GM12874 (cell line): ENCODE measurements at regions not wholly inside any gene's neighbourhood (a gene's known extent, or its start where the extent isn't known, plus 50 kb on each side); places are given as distances from the start of the nearest gene placed in this dataset.

Experiments used
- TF ChIP-seq, protein P1 (sequence below): IDR thresholded peaks from 2 replicates; pipeline ENCODE4 v1.5.1; 2011; ENCODE audit warnings: low read depth, mild to moderate bottlenecking, control low read depth, low read length, moderate library complexity; ENCODE audit not compliant: insufficient read depth

DNA sequence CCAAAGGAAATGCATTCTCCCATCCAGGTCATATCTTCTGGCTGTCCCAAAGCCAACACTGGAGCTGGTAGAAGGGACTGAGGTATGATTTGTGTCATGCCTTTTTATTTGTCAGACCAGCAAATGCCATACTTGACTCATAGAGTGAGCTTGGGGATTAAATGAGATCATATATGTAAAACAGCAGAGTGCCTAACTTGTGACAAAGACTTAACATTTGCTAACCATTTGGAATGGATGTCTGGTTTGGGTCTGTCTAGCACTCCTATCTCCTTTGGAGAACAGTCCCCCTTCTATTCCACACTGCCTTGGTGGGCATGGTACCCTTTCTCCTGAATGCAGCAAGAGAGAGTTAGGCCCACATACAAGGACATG, 128.5 kb upstream of the LGALSL start:
- TF ChIP-seq, protein P1, sequence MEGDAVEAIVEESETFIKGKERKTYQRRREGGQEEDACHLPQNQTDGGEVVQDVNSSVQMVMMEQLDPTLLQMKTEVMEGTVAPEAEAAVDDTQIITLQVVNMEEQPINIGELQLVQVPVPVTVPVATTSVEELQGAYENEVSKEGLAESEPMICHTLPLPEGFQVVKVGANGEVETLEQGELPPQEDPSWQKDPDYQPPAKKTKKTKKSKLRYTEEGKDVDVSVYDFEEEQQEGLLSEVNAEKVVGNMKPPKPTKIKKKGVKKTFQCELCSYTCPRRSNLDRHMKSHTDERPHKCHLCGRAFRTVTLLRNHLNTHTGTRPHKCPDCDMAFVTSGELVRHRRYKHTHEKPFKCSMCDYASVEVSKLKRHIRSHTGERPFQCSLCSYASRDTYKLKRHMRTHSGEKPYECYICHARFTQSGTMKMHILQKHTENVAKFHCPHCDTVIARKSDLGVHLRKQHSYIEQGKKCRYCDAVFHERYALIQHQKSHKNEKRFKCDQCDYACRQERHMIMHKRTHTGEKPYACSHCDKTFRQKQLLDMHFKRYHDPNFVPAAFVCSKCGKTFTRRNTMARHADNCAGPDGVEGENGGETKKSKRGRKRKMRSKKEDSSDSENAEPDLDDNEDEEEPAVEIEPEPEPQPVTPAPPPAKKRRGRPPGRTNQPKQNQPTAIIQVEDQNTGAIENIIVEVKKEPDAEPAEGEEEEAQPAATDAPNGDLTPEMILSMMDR = no peak

DNA sequence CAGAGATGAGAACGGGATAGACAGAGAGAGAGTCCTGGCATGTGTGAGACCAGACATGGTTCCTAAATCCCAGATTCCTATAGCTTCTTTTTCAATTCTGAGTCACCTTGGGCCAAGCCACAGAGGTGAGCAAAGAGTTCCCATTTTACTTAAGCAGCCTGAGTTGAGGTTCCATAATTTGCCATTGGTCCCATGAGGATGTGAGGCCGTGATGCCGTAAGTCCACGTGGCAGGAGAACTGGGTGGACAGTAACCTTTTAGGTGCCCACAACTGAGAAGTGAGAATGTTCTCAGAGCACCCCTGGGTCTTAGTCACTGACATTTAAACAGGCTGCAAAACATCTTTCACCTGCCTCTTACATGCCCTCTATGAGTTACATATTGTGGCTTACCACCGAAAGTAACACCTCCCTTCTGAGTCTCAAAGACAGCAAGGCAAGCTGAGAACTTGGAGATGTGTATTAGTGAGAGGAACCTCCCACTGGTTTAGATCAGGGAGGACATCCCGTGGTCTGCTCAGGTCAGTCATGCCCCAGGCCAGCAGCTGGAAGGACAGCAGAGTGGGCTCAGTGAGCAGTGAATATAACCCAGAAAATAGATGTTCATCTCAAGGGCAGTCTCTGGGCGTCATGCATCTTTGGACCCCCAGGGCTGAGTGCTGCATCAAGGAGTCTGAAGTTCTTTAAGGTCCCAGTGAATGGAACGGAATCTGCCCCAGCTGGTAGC, 127.9 kb upstream of the LGALSL start:
- TF ChIP-seq, protein P1 = no peak

DNA sequence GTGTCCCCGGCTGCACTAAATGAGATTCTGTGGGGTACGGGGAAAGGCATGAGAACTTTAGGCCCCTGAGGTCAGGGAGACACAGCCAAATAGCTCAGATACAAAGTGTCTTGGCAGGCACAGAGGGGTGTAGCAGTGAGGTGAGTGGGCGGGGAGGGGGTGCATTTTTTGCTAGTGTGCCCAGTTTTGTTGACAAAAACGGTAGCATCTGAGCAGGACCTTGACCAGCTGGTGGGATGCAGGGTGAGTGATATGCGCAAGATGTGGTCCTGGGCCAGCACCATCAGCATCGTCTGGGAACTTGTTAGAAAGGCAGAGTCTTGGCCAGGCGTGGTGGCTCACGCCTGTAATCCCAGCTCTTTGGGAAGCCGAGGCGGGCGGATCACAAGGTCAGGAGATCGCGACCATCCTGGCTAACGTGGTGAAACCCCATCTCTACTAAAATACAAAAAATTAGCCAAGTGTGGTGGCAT, 127.3 kb upstream of the LGALSL start:
- TF ChIP-seq, protein P1 = no peak

DNA sequence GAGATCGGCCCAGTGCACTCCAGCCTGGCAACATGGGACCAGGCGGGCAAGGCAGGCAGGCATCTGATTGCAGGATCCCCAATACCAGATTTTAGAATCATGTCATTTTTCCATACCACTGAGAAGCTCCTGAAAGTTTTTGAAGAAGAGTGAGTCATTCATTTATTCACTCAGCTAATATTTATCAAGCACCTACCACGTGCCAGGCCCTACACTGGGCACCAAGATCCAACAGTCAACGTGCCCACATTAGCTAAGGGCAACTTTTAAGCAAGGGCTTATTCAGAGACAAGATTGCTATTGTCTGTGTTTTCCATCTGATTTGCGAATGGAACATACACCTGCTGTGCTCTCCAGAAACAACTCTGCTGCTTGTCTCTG, 126.8 kb upstream of the LGALSL start:
- TF ChIP-seq, protein P1 = no peak

DNA sequence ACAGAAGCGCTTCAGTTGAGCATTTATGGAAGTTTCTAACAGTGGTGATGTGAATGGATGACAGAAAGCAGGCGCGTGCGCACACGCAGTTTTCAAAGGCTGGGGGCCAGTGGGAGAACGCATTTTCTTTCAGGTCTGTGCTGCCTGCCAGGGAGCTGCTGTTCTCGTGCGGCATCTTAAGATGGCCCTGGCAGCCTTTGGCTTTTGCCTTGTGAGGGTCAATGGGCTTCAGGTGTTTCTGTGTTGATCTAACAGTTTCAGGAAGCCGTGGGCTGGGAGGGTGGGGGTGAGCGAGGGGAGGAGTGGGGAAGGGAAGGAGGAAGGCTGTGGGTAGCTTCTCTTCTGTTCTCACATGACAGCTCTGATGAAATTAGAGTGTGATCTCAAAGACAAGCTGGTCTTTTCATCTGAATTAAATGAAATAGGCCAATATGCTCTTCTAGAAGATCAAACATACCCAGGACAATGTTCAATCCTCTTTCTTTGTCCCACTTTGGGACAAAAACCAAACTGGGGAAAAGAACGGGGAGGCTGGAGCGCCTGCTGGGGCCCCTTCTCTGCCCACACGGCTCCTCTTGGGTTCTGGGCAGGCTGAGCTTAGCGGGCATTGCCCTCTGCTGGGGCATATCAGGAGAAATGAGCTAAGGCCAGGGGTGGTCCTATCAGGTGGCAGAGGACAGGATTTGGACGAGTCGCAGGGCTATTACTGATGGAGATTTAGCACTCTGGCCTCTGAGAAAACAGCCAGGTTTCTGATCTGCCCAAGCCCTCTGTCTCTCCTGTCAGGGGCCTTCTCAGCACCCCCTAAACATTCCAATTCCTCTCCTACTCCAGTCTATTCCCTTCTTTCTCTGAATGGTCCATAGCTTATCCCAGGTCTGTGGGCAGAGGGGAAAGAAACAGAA, 126.2 kb upstream of the LGALSL start:
- TF ChIP-seq, protein P1 = peak; percentile 42

DNA sequence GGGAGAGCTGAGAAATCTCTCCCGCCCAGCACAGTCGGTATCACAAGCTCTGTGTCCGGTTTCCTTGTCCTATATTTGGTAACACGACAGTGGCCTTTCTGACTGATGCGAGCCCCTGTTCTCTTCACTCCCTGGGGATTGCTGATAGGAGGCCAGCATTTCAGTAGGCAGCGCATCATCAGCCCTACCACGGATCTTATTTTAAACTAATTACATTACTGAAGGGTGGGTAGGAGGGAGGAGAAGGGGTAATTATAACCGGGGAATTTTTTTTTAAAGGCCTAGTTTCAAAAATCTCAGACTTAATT, 125.6 kb upstream of the LGALSL start:
- TF ChIP-seq, protein P1 = no peak

DNA sequence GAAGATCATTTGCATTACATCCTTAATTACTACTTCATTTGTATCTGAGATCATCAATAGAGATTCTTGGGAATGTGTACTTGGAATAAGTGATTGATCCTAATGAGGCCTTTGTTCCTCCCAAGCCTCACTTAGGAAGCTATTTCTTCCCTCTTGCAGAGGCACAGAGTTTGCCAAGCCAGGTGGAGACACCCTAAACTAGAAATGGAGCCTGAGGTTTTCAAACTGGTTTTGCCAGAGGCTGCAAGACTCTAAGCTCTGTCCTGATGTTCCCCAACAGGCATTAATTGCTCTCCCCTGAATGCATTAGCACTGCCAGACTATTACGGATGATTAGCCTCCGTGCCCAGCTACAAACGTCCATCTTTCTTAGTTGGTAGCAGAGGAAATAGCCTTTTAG, 125.2 kb upstream of the LGALSL start:
- TF ChIP-seq, protein P1 = no peak
